ENCODE measurements at regions not wholly inside any gene's neighbourhood (a gene's known extent, or its start where the extent isn't known, plus 50 kb on each side); places are given as distances from the start of the nearest gene placed in this dataset.

DNA sequence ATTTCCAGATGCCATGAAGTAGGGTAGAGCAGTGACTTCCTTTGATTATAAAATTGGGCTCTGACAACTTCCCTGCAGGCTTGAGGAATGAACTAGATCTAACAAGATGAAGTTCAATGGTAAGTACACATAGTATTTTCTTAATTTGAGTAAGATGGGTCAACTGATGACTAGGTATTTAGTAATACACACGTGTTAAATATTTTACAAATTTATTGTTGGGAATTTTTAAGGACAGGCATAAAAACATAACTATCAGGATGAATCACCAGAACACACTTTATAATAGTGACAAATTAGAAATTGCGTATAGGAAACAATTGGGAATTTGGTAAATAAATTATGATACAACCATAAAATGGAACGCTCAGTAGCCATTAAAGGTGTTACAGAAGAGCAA is 762.4 kb upstream of the SLC35B3 start:
- DNase-seq (ENCODE audit: low read depth), result no peak
- H3K4me3 ChIP-seq (ENCODE audit: low read depth, low read length), result no peak overlapping the region
- TF ChIP-seq CTCF (IDR thresholded peaks at IDR 0.05; ENCODE audit: low read depth, low read length, missing control alignments), result no peak
- in situ Hi-C loops (cut with HindIII; ENCODE audit: low sequenced_read_pairs), result no loop called here

DNA sequence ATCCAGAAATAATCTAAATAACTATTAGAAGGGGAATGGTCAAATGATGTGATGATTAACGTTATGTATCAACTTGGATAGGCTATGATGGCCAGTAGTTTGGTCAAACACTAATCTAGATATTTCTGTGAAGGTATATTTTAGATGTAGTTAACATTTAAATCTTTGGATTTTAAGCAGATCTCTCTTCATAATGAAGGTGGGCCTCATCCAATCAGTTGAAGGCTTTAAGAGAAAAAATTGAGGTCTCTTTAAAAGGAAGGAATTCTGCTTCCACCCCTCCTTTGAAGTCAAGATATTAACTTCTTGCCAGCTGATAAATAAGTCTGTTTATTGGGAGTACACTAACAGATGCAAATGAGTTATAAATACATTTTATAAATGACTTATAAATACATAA is 760.0 kb upstream of the SLC35B3 start:
- in situ Hi-C loops (cut with HindIII; ENCODE audit: low sequenced_read_pairs), result no loop called here
- no peak for TF ChIP-seq CTCF (IDR thresholded peaks at IDR 0.05; ENCODE audit: low read depth, low read length, missing control alignments)
- no peak for DNase-seq (ENCODE audit: low read depth)
- no peak overlapping the region for H3K4me3 ChIP-seq (ENCODE audit: low read depth, low read length)

- in situ Hi-C loops (cut with HindIII; ENCODE audit: low sequenced_read_pairs), result no loop called here
- no peak overlapping the region for H3K4me3 ChIP-seq (ENCODE audit: low read depth, low read length)
- no peak for TF ChIP-seq CTCF (IDR thresholded peaks at IDR 0.05; ENCODE audit: low read depth, low read length, missing control alignments)
- no peak for DNase-seq (ENCODE audit: low read depth)
Measured at GRCh38 chr6:9192405-9192909, 757.1 kb upstream of the SLC35B3 start.

- in situ Hi-C loops (cut with HindIII; ENCODE audit: low sequenced_read_pairs), result no loop called here
- TF ChIP-seq CTCF (IDR thresholded peaks at IDR 0.05; ENCODE audit: low read depth, low read length, missing control alignments), result no peak
Measured at GRCh38 chr6:9186148-9186547, 750.8 kb upstream of the SLC35B3 start.

DNA sequence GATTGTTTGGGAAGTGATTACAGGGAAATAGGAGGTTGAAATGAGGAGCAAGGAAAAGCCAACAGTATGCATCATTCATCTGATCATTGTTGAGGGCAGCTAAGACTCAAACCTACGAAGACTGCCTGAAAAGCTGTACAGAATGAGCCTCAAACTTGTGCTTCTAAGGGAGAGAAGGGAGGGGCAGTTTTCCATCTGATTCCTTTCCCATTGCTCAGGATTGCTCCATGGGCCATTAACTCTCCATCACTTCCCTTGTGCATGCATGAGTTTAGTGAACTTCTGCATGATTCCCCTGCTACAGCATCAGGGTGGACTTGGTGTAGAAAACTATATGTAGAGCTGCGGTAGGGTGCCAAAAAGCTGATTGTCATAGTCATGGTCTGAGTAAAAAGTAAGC is 742.7 kb upstream of the SLC35B3 start:
- in situ Hi-C loops (cut with HindIII; ENCODE audit: low sequenced_read_pairs), result no loop called here

More at GRCh38 chr6:9186148-9186547, 750.8 kb upstream of the SLC35B3 start:
- H3K4me3 ChIP-seq (ENCODE audit: low read depth, low read length), result no peak overlapping the region
- DNase-seq (ENCODE audit: low read depth), result no peak

DNA sequence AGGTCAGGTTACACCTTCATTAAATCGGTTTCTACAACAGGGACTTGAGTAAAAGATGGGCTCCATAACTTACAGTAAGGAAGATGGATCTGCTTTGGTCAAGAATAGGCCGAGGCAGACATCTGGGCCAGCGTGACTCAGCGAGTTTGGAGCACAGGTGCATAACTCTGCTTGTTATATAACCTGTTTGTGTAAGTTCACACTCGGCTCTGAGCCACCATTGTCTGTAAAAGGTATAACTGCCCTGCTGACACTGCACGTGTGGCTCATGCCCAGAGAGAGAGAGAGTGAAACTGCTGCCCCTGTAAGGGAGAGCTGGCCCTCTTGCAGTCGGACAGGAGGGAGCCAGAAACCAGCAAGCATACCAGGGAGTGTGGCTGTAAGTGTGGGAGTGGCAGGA is 737.9 kb upstream of the SLC35B3 start:
- H3K4me3 ChIP-seq (ENCODE audit: low read depth, low read length), result no peak overlapping the region
- TF ChIP-seq CTCF (IDR thresholded peaks at IDR 0.05; ENCODE audit: low read depth, low read length, missing control alignments), result no peak
- in situ Hi-C loops (cut with HindIII; ENCODE audit: low sequenced_read_pairs), result no loop called here
- no peak for DNase-seq (ENCODE audit: low read depth)

More for the DNA sequence above, 742.7 kb upstream of the SLC35B3 start:
- TF ChIP-seq CTCF (IDR thresholded peaks at IDR 0.05; ENCODE audit: low read depth, low read length, missing control alignments), result no peak
- no peak overlapping the region for H3K4me3 ChIP-seq (ENCODE audit: low read depth, low read length)
- DNase-seq (ENCODE audit: low read depth), result no peak

- no peak overlapping the region for H3K4me3 ChIP-seq (ENCODE audit: low read depth, low read length)
- DNase-seq (ENCODE audit: low read depth), result no peak
- in situ Hi-C loops (cut with HindIII; ENCODE audit: low sequenced_read_pairs), result no loop called here
- no peak for TF ChIP-seq CTCF (IDR thresholded peaks at IDR 0.05; ENCODE audit: low read depth, low read length, missing control alignments)
Measured at GRCh38 chr6:9172096-9172495, 736.8 kb upstream of the SLC35B3 start.
